NT2/D1 (cell line): ENCODE measurements at regions not wholly inside any gene's neighbourhood (a gene's known extent, or its start where the extent isn't known, plus 50 kb on each side); places are given as distances from the start of the nearest gene placed in this dataset.

Source experiments
- DNase-seq: peaks from one replicate; pipeline ENCODE4 v3.0.0-alpha.2; 2011; ENCODE audit warnings: low read depth, low spot score
- H3K27me3 ChIP-seq: 2 replicates; pipeline ENCODE4 v1.6.0; 2011; ENCODE audit warnings: mild to moderate bottlenecking; ENCODE audit not compliant: insufficient read length, insufficient read depth
- H3K36me3 ChIP-seq: 2 replicates; pipeline ENCODE4 v1.6.1; 2011; ENCODE audit warnings: mild to moderate bottlenecking, low read length, mixed read lengths; ENCODE audit not compliant: insufficient read depth, insufficient read length
- H3K4me1 ChIP-seq: 2 replicates; pipeline ENCODE4 v1.5.1; 2011; ENCODE audit not compliant: insufficient read depth, insufficient read length
- H3K4me3 ChIP-seq: 2 replicates; pipeline ENCODE4 v1.5.1; 2011; ENCODE audit warnings: low read depth; ENCODE audit not compliant: insufficient read length
- H3K9ac ChIP-seq: 2 replicates; pipeline ENCODE4 v1.6.0; 2011; ENCODE audit warnings: low read depth; ENCODE audit not compliant: insufficient read length
- H3K9me3 ChIP-seq: 2 replicates; pipeline ENCODE4 v1.5.1; 2011; ENCODE audit warnings: mild to moderate bottlenecking, low read length; ENCODE audit not compliant: insufficient read depth
- SUZ12 ChIP-seq: IDR thresholded peaks from 2 replicates; pipeline ENCODE4 v1.6.1; 2011; ENCODE audit not compliant: insufficient read length, insufficient read depth; ENCODE audit errors: extremely low read depth
- YY1 ChIP-seq: IDR thresholded peaks from 2 replicates; pipeline ENCODE4 v1.6.1; 2011; ENCODE audit not compliant: insufficient read length, insufficient read depth
- ZNF274 ChIP-seq: IDR thresholded peaks from 2 replicates; pipeline ENCODE4 v1.6.1; 2011; ENCODE audit warnings: mild to moderate bottlenecking, low read depth, low read length

GRCh38 chrX:120752431-120753082 lies 122.7 kb upstream of the C1GALT1C1 start:
- Histone ChIP-seq H3K27me3 (no peaks in the 10 kb centered on the region), H3K4me3 (no peak overlapping the region), H3K4me1 (no peaks in the 10 kb centered on the region), H3K36me3 (no peaks in the 10 kb centered on the region), H3K9ac (no peak overlapping the region), H3K9me3 (no peaks in the 10 kb centered on the region)
- no peak for DNase-seq
- TF ChIP-seq SUZ12 (no peak), YY1 (no peak), ZNF274 (no peak)

GRCh38 chrX:120751683-120752082 lies 121.8 kb upstream of the C1GALT1C1 start:
- H3K27me3 ChIP-seq: no peaks in the 10 kb centered on the region
- H3K9ac ChIP-seq: no peak overlapping the region
- no peaks in the 10 kb centered on the region for H3K4me1 ChIP-seq
- H3K4me3 ChIP-seq: no peak overlapping the region
- DNase-seq: no peak
- H3K36me3 ChIP-seq: no peaks in the 10 kb centered on the region
- TF ChIP-seq YY1 (no peak), ZNF274 (no peak), SUZ12 (no peak)
- H3K9me3 ChIP-seq: no peaks in the 10 kb centered on the region

GRCh38 chrX:120750381-120750780 lies 120.5 kb upstream of the C1GALT1C1 start:
- Histone ChIP-seq H3K27me3 (no peaks in the 10 kb centered on the region), H3K9ac (no peak overlapping the region), H3K36me3 (no peaks in the 10 kb centered on the region), H3K4me3 (no peak overlapping the region), H3K9me3 (no peaks in the 10 kb centered on the region), H3K4me1 (no peaks in the 10 kb centered on the region)
- TF ChIP-seq SUZ12 (no peak), ZNF274 (no peak), YY1 (no peak)
- DNase-seq: no peak

- Histone ChIP-seq H3K4me3 (no peak overlapping the region), H3K4me1 (no peaks in the 10 kb centered on the region), H3K36me3 (no peaks in the 10 kb centered on the region), H3K9ac (no peak overlapping the region), H3K27me3 (no peaks in the 10 kb centered on the region), H3K9me3 (no peaks in the 10 kb centered on the region; the same call in 1 of the 2 replicates)
- DNase-seq: no peak
- TF ChIP-seq YY1 (no peak), ZNF274 (no peak), SUZ12 (no peak)
Measured at GRCh38 chrX:120749141-120749846, 119.4 kb upstream of the C1GALT1C1 start.

GRCh38 chrX:120746153-120746552 lies 116.3 kb upstream of the C1GALT1C1 start:
- Histone ChIP-seq H3K9me3 (no peaks in the 10 kb centered on the region; the same call in 1 of the 2 replicates), H3K27me3 (no peaks in the 10 kb centered on the region), H3K4me1 (no peaks in the 10 kb centered on the region), H3K36me3 (no peaks in the 10 kb centered on the region), H3K4me3 (no peak overlapping the region), H3K9ac (no peak overlapping the region)
- DNase-seq: no peak
- TF ChIP-seq SUZ12: no peak
- no peak for TF ChIP-seq YY1
- no peak for TF ChIP-seq ZNF274

GRCh38 chrX:120742946-120743665 lies 113.3 kb upstream of the C1GALT1C1 start:
- no peak overlapping the region for H3K4me3 ChIP-seq
- TF ChIP-seq YY1 (no peak), SUZ12 (no peak), ZNF274 (no peak)
- no peaks in the 10 kb centered on the region; the same call in 1 of the 2 replicates for H3K9me3 ChIP-seq
- H3K9ac ChIP-seq: no peak overlapping the region
- DNase-seq: no peak
- no peaks in the 10 kb centered on the region for H3K27me3 ChIP-seq
- H3K36me3 ChIP-seq: no peaks in the 10 kb centered on the region
- no peaks in the 10 kb centered on the region for H3K4me1 ChIP-seq

GRCh38 chrX:120741452-120741851 lies 111.6 kb upstream of the C1GALT1C1 start:
- Histone ChIP-seq H3K4me1 (peaks cover 2% of the 10 kb centered on the region), H3K4me3 (no peak overlapping the region), H3K9ac (no peak overlapping the region), H3K36me3 (no peaks in the 10 kb centered on the region), H3K9me3 (no peaks in the 10 kb centered on the region; the same call in 1 of the 2 replicates), H3K27me3 (no peaks in the 10 kb centered on the region)
- no peak for DNase-seq
- TF ChIP-seq YY1 (no peak), ZNF274 (no peak), SUZ12 (no peak)
